GM23248 (cell line): ENCODE measurements at regions not wholly inside any gene's neighbourhood (a gene's known extent, or its start where the extent isn't known, plus 50 kb on each side); places are given as distances from the start of the nearest gene placed in this dataset.

Experiments used
- EZH2 ChIP-seq: fragments of 200-600 bp; sonication (generic); IDR thresholded peaks from 2 replicates; pipeline ENCODE4 v1.6.1; 2018; ENCODE audit warnings: antibody characterized with exemption, mild to moderate bottlenecking; ENCODE audit not compliant: insufficient read depth, poor library complexity, severe bottlenecking
- EZH2phosphoT487 ChIP-seq: fragments of 200-600 bp; sonication (generic); IDR thresholded peaks from 2 replicates; pipeline ENCODE4 v1.6.1; 2018; ENCODE audit warnings: antibody characterized with exemption, moderate library complexity, mild to moderate bottlenecking, low read depth; ENCODE audit not compliant: insufficient read depth

DNA sequence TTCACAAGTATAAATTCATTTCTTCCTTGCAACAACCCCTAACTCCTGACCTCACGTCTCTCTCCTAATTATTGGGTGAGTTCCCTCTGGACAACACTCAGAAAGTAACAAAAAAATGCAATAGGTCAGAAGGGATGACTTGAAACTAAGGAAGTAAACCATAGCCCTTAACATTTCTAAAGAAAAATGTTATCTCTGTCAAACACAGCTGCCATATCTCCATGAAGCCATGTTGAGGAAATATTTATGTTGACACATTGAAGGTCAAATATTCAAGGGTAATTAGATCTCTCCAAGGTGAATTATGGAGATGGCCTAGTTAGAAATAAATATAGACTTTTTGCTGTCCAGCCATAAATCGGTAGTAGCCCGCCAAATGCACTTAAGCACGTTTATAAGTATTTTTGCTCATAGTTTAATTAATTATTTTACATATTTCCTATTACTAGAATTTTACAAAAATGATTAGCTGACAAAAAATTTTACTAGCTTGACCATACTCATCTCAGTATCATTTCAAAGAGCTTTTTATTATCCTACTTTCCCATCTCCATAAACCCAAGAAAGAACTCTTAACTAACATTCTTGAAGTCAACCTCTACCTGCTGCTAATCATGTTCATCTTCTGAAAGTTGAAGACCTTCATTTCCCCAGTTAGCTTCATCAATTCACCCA, 160.1 kb upstream of the PKN2 start:
- TF ChIP-seq EZH2 (no peak), EZH2phosphoT487 (no peak)
